Urinary bladder (tissue), 4 donors: ENCODE measurements at regions not wholly inside any gene's neighbourhood (a gene's known extent, or its start where the extent isn't known, plus 50 kb on each side); places are given as distances from the start of the nearest gene placed in this dataset. TPM values are rescaled to one million over a fixed set of nuclear protein-coding genes. Genes with fewer than 3 reads are reported as not detected.
"Not testable (repeated sequence)": the region's sequence is repeated elsewhere in the genome, so short reads cannot be mapped to it uniquely, and the experiment has no call there.

Experiments
- DNase-seq: peaks from one replicate; pipeline ENCODE4 v3.0.0-alpha.2; 2015; ENCODE audit errors: extremely low spot score
- H3K27ac ChIP-seq: one replicate; pipeline ENCODE4 v1.5.1; 2013; ENCODE audit warnings: low read depth, mild to moderate bottlenecking, moderate library complexity
- H3K36me3 ChIP-seq: one replicate; pipeline ENCODE4 v1.6.1; 2013; ENCODE audit warnings: mild to moderate bottlenecking, moderate library complexity; ENCODE audit not compliant: insufficient read depth
- H3K4me1 ChIP-seq: one replicate; pipeline ENCODE4 v1.6.1; 2013; ENCODE audit warnings: mild to moderate bottlenecking, moderate library complexity; ENCODE audit not compliant: insufficient read depth
- H3K4me3 ChIP-seq: one replicate; pipeline ENCODE4 v1.5.1; 2013; ENCODE audit warnings: low read depth, low read length
- WGBS: extraction: QIAGEN DNeasy Blood & Tissue Kit; methylation state at CpG from one replicate; pipeline ENCODE4 v1.1.7; 2013; 5-methylcytosine and 5-hydroxymethylcytosine counted together
- small RNA-seq: library from RNA; depleted of rRNA; stranded (forward); fragments of <200 nt; gene quantifications from one replicate; pipeline ENCODE3, GENCODE V24; 2014
- donor health status: healthy with polysubstance abuse.
- donor health status: healthy.

DNA sequence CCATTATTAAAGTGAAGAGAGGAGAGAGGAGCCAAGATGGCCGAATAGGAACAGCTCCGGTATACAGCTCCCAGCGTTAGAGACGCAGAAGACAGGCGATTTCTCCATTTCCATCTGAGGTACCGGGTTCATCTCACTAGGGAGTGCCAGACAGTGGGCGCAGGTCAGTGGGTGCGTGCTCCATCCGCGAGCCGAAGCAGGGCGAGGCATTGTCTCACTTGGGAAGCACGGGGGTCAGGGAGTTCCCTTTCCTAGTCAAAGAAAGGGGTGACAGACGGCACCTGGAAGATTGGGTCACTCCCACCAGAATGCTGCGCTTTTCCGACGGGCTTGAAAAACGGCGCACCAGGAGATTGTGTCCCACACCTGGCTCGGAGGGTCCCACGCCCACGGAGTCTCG, 1305.3 kb downstream of the FOXD4L5 start:
- not testable (repeated sequence) for H3K4me3 ChIP-seq, H3K4me1 ChIP-seq, H3K36me3 ChIP-seq, DNase-seq, H3K27ac ChIP-seq
- 81% methylated on average over 23 of the region's 23 CpGs for WGBS

Small RNA genes lying in the stretch of these regions (small RNA-seq; reads per million reads assigned to genes)
- gene RF00026 = not detected
